ENCODE measurements at regions not wholly inside any gene's neighbourhood (a gene's known extent, or its start where the extent isn't known, plus 50 kb on each side); places are given as distances from the start of the nearest gene placed in this dataset.

DNA sequence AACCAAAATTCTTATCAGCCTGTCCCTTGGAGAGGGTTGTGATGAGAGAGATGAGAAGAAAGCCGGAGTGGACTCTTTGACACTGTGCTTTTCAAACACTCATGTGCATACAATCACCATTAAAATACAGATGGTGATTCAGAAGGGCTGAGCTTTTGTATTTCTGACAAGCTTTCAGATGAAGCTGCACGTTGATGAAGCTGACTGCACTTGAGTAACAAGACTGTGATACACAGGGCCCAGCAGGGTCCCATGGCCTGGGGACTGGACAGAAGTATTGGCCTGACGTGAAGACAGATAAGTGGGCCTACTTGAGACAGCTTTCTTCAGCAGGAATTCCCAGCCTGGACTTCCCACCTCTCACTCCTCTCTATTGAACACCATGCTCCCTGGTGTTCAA is 258.2 kb downstream of the CHRM3 start:
- TF ChIP-seq, protein P1, sequence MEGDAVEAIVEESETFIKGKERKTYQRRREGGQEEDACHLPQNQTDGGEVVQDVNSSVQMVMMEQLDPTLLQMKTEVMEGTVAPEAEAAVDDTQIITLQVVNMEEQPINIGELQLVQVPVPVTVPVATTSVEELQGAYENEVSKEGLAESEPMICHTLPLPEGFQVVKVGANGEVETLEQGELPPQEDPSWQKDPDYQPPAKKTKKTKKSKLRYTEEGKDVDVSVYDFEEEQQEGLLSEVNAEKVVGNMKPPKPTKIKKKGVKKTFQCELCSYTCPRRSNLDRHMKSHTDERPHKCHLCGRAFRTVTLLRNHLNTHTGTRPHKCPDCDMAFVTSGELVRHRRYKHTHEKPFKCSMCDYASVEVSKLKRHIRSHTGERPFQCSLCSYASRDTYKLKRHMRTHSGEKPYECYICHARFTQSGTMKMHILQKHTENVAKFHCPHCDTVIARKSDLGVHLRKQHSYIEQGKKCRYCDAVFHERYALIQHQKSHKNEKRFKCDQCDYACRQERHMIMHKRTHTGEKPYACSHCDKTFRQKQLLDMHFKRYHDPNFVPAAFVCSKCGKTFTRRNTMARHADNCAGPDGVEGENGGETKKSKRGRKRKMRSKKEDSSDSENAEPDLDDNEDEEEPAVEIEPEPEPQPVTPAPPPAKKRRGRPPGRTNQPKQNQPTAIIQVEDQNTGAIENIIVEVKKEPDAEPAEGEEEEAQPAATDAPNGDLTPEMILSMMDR (IDR thresholded peaks at IDR 0.05; ENCODE audit: low read depth, low read length): no peak
- no peak for TF ChIP-seq EZH2phosphoT487 (IDR thresholded peaks at IDR 0.05; ENCODE audit: low read depth)
